NCI-H187 treated with DMSO at 0.1 percent for 48 hours (cell line): ENCODE measurements at regions not wholly inside any gene's neighbourhood (a gene's known extent, or its start where the extent isn't known, plus 50 kb on each side); places are given as distances from the start of the nearest gene placed in this dataset.
"Not testable (repeated sequence)": the region's sequence is repeated elsewhere in the genome, so short reads cannot be mapped to it uniquely, and the experiment has no call there.

Experiments
- DNase-seq: peaks from one replicate; lab custom pipeline; 2025; lab: John Stamatoyannopoulos, UW

DNA sequence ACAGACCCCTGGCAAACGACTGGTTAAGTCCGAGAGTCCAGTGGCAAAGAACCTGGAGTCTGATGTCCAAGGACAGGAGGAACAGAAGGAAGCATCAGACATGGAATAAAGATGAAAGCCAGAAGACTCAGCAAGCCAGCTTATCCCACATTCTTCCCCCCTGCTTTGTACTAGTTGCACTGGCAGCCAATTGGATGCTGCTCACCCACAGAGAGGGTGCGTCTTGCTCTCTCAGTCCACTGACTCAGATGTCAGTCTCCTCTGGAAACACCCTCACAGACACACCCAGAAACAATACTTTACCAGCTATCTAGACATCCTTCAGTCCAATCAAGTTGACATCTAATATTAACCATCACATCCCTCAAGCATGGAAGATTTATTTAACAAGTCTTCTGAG is 1265.8 kb upstream of the CNTN5 start:
- no peak for DNase-seq

DNA sequence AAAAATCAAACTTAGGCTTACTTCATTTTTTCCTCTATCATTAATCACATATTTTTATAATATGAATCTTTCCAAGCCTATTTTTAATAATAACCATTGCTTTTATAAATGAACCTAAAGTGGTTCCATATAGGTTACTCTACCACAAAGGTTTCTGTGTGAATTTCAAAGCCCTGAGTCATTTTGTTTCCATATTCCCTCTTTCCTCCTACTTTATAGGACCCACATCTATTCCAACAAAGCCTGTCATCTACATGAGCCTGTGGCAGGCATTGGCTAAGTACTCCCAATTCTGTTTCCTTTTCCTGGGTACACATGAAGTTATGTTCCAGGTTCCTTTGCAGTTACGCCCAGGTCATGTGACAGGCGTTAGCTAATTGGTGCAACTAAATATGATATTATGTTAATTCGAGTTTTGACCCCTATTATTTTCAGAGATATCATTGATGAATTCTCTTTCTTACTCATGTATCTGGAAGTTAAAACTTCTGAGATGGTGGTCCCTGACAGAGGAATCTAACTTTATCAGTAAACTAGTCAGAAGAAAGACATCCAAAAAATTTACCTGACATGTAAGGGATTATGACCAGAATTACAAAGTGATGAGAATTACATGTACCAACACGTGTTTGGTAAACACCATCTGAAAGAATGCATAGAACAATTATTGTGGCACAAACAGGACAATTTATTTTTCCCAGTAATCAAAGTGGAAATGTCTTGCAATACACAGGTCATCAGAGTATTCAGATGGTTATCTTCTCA is 1264.0 kb upstream of the CNTN5 start:
- no peak for DNase-seq

DNA sequence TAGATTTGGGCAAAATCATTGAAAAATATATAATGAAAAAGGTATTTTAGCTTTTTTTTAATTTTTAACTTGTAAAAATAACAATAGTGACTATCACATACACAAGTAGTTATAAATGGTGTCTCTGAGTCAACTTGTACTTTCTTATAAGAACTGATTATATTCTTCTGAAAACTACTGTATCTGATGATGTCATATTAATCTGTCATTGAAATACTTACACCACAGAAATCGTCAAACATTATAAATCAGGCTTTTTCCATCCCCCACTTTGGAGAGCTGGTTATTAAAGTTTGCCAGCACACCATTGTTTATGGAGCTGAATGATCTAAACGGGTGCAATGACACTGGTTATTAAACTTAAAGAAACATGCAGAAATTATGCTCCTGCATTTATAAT is 1259.6 kb upstream of the CNTN5 start:
- no peak for DNase-seq

DNA sequence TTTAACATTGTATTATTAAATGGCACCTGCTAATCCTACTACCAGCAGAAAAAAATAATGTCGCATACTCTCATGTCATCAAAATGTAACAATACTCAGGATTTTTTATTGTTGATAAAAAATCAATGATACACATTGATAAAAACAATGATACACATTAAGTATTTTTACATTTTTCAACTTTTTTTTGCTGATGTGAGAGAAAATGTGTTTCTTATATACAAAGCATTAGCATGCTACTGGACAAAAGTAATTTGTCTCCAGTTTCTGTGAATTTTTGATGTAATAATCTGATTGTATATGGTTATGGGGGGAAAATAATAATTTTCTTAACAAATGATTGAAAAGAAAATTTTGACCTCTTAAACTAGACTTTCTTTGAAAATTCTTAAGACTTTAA is 1256.6 kb upstream of the CNTN5 start:
- no peak for DNase-seq

DNA sequence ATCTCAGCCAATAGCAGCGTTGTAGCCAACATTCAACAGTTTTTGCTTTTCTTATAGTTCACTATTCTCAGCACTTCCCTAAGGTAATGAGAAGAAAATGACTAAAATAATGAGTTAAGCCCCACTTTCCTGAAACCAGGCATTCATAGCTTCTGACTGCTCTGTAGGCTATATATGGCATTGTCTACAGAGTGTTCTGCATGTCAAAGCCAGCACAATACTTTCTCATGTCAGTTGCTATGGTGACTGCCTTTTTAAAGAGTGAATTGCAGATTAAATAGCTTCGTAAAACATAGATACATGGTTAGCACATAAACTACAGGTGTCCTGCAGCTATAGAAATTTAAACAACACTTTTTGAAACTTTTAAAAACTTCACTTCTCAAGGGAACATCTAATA is 1256.1 kb upstream of the CNTN5 start:
- DNase-seq = no peak

DNA sequence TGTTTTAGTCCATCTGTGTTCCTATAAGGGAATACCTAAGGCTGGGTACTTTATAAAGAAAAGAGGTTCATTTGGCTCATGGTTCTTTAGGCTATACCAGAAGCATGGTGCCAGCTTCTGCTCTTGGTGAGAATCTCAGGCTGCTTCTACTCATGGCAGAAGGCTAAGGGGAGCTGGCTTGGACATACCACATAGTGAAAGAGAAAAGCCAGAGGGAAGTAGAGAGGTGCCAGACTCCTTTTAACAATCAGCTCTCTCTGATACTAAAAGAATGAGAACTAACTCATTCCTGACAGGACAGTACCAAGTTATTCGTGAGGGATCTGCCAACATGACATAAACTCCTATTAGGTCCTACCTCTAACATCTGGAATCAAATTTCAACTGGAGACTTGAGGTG is 1250.2 kb upstream of the CNTN5 start:
- DNase-seq = no peak

DNA sequence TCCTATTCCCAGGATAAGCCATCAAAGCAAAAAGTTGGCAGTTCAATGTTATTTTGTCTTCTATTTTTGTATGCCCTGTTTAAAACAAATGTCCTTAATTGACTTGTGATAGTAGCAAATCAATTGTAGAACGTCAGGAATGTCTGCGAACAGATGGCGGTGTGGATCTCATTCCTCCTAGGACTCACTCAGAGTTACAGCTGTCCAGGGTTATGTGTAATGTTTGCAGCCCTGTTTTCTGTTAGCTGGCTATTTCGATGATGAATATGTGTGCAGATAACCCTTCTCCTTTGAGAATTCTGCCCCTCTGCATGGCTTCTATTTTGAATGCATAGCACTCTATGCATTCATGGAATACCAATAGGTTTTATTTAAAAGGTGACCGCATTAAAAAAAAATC is 1248.0 kb upstream of the CNTN5 start:
- no peak for DNase-seq

DNA sequence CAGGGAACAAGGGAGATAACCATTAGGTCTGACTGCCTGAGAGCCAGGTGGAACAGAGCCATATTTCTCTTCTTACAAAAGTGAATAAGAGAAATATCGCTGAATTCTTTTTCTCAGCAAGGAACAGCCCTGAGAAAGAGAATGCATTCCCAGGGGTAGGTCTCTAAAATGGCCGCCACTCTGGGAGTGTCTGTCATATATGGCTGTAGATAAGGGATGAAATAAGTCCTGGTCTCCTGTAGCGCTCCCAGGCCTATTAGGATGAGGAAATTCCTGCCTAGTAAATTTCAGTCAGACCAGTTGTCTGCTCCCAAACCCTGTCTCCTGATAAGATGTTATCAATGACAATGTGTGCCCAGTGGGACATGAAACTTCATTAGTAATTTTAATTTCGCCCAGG is 1236.4 kb upstream of the CNTN5 start:
- not testable (repeated sequence) for DNase-seq

DNA sequence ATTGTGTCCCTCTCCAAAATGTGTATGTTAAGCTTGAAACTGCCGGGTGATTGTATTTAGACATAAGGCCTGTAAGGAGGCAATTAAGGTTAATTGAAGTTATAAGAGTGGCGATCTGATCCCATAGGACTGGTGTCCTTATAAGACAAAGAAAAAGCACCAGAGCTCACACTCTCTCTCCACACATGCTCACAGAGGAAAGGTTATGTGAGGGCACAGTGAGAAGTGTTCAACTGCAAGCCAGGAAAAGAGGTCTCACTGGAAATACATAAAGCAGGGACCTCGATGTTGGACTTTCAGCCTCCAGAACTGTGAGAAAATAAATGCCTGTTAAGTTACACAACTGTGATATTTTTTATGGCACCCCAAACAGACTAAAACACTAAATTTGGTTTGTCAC is 1233.8 kb upstream of the CNTN5 start:
- DNase-seq = no peak

DNA sequence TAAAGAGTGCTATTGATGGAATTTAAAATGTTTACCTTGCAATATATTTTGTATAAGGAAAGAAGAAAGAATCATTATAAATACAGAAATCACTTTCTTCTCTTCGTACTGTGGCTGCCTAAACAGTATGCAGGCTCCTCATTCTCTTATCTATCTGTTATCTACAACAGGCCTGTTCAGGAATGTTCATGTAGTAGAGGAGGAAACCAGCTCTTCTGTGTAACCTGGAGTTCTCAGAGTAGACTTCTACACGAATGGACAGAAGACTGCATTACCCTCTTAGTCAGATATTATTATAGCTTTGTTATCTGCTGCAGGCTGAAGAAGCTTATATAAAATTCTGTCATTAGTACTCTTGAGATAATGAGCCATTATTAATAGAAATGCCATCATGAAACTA is 1225.9 kb upstream of the CNTN5 start:
- DNase-seq = no peak

DNA sequence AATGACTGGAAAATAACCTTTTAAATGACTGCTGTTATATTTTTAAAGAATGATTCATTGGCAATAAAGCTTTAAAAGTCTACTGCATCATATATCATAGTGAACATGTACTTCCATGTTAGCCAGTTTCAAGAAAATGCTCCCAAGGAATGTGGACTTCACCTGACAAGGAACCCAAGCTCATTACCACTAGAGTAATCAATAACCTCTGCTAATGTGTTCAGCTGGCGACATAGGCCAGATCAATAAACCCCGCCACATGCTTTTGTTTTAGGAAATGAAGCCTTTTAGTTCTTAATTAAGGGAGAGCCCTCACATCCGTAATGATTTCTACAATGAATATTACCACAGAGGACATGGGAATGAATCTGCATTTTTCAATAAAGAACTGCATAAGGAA is 1219.9 kb upstream of the CNTN5 start:
- DNase-seq = no peak

DNA sequence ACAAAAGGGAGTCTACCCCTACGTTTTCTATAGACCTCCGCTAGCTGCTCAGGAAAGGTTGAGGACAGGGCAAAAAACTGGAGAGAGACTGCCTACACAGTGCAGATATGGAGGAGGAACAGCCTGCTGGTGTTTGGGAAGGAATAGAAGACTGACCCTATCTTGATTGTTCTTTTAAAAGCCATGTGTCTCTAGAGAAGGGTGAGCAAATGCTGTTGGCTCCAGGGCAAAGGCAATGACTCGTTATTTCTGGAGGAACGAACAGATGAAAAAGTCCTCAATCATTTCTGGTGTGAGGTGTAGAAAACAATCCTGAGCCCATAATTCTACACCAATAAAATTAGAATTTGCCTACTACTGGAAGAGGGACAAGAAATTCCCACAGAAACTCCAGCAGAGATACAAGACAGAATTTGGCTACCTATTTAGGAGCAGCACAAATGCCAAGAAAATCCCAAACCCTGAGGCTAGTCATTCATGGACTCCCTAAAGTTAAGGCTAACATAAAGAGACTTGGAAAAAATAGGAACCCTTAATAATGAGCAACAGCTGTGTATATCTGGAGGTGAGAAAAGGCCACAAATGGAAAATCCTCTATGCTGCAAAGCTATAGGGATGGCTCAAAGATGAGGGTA is 1206.3 kb upstream of the CNTN5 start:
- DNase-seq = no peak

DNA sequence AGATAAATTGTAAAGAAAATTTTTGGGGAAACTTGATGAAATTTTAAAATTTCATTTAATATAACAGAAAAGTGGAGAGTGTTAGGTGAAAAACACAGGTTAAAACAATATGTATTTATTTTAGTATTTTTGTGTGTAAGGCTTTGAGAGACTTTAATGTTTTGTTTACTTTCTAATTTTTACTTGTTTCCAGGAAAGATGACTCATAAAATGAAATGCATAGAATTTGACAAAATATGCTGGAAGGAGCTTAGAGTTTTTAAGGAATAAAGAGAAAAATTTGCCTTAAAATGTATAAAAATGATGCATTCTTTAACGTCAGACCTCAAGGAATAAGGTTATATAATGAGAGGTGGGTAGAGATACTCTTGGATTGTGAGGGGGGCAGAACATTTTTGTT is 1205.1 kb upstream of the CNTN5 start:
- DNase-seq = no peak

DNA sequence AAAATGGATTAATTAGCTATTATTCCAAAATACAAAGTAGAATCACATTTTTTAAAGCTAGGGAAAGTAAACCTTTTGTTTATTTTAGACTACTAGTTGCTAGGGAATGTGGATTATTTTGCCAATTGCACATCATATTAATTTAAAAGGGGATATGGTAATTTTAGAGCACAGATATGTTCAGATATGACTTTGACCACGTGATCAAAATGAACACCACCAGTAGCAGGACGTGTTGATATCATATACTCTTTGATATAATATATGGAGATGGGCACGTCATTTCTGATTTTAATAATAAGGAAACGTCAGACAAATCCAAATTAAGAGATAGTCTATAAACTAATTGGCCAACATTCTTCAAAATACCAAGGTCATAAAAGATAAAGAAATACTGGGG is 1188.3 kb upstream of the CNTN5 start:
- DNase-seq = no peak

DNA sequence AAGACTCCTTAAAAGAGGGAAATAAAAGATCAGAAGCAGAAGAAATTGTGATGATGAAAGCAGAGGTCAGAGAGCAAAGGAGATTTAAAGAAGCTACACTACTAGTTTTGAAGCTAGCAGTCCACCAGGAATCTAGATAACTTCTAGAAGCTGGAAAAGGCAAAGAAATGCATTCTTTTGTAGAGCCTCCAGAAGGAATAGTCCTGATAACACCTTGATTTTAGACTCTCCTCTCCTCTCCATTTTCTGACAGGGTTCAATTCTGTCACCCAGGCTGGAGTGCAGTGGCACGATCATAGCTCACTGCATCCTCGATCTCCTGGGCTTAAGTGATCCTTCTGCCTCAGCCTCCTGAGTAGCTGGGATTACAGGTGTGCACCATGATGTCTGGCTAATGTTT is 1187.3 kb upstream of the CNTN5 start:
- no peak for DNase-seq

DNA sequence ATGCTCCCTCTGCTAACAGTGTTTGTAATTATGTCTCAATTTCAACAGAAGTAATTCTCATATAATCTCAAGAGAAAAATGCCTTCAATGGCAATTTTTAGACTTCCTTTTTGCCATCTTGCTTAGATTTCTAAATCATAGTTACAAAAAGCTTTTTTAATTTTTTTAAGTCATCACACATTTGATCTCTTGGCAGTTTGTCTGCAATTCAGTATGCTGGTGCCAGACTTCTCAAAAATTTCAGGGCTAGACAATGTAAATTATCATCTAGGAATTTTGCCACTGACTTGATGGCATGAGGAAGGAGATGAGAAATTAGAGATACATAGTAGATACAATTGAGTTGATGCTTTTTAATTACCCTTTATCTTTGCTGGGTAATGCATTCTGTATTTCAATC is 1176.7 kb upstream of the CNTN5 start:
- no peak for DNase-seq

DNA sequence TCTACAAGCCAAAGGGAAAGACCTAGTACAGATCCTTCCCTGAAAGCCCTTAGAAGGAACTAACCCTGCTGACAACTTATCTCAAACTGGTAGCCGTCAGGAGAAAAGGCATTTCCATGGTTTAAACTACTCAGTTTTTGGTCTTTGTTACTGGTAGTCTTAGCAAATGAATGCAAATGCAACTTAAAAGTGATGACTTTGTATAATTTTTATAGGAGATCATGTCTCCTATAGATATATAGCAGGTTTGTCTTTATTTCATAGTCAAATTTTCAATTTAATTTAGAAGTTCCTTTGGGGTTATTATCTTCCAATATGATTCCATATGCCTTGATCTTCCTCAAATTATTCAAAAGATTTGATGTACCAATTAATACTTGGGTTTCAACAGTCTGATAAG is 1173.0 kb upstream of the CNTN5 start:
- DNase-seq = no peak

DNA sequence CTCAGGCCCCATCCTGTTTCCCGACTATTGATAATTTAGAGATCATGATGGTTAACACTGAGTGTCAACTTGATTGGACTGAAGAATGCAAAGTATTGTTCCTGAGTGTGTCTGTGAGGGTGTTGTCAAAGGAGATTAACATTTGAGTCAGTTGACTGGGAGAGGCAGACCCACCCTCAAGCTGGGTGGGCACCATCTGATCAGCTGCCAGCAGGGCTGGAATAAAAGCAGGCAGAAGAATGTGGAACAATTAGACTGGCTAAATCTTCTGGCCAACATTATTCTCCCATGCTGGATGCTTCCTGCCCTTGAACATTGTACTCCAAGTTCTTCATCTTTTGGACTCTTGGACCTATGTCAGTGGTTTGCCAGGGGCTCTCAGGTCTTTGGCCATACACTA is 1170.0 kb upstream of the CNTN5 start:
- DNase-seq = no peak

DNA sequence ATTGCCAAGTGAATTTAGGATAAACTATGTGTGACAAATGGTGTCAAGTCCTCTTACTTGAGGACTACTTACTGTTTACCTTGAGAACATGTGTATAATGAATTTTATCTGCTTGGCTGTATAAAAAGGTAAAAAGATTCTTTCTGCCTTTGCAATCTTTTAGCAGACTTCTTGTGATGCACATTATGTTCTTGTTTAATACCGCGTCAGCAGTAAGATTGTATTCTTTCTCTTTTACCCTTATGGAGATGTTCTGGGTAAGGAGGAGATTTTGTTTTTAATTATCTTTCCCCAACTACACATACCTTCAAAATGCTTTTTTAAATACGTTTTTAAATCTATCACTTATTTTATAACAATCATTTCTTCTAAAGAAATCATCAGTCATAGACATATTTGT is 1166.4 kb upstream of the CNTN5 start:
- no peak for DNase-seq

DNA sequence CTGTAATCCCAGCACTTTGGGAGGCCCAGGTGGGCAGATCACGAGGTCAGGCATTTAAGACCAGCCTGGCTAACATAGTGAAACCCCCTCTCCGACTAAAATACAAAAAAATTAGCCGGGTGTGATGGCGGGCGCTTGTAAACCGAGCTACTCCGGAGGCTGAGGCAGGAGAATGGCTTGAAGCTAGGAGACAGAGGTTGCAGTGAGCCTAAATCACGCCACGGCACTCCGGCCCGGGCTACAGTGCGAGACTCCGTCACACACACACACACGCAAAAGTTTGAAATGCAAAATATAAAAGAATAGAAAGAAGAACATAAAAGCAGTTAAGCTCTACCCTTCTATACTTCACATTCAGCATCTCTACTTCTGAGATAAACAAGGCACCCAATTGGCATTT is 1165.9 kb upstream of the CNTN5 start:
- DNase-seq = no peak

DNA sequence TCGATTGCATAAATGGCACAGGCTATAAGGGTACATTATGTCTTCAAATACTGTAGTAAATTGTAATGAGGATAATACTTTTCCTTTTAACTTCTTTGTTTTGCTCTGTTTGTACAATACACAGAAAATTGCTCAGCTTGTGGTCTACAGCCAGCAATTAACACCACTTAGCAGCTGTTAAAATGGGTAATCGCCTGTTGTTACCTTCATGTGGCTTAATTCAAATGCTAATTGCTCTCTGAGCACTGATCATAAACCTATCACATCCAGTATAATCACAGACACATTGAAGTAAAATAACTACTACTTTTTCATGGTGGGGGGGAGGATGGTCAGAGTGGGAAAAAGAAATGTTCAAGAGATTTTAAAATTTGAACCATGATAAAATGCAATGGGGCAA is 1164.1 kb upstream of the CNTN5 start:
- DNase-seq = no peak

DNA sequence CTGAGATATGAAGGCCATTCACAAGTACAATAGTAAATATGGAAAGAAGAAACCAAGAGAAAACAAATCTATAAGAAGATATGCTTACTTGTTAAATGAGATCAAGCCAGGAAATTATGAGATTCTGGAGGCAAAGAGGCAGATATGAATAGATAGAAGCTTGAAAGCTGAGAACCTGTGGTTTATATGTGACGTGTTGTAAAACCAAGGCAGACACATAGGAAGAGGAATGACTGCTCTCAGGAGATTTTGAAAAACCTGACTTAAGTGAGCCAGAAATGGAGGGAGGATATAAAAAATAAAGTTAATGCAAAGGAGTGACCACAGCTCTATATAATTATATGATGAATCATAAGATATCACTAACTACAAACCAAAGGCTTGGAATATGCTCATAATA is 1160.5 kb upstream of the CNTN5 start:
- no peak for DNase-seq

DNA sequence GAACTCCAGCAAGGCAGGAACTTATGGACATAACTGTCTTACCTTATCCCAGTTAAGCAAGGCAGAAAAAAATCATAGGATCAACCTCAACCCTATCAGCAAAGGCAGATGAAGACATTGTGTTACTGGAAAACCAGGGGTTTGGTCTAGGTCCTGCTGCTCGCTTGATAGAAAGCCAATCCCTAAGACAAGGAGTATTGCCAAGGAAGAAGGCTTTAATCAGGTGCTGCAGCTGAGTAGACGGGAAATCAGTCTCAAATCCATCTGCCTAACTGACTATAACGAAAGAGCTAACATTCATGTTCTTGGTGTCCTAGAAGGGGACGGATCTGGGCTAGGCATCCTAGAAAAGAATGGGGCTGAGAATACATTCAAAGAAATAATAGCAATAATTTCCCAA is 1158.7 kb upstream of the CNTN5 start:
- DNase-seq = no peak

DNA sequence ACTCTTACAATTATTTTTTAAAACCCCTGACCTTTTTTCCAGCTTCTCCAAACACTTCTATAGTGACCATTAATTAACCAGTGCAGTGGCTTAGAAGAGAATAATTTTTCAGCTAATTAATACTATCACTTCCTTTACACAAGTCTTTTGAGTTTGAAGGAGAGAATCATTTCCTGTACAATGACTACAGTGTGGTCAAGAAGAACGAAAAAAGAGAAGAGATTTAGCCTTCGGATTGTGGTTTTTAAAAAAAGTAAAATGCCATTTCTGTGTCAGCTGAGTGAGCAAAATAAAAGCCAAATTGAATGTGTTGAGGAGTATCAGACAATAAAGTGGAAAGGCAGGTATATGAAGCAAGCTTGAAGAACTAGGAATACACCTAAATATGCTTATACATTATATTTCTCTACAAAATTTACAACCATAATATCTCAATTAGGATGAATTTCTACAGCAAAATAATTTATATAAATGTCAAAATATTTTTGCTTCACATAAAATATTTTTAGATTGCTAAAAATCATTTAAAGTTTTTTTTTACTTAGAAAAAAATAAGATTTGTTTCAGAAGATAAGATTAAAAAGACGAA is 1155.2 kb upstream of the CNTN5 start:
- no peak for DNase-seq
